GM19438 (cell line): ENCODE measurements at regions not wholly inside any gene's neighbourhood (a gene's known extent, or its start where the extent isn't known, plus 50 kb on each side); places are given as distances from the start of the nearest gene placed in this dataset.
"Not testable (repeated sequence)": the region's sequence is repeated elsewhere in the genome, so short reads cannot be mapped to it uniquely, and the experiment has no call there.

ENCODE experiments used
- ATAC-seq: cut with Tn5 transposase; IDR thresholded peaks from one replicate; pipeline ENCODE4 v1.9.1; 2021; ENCODE audit warnings: low read depth; ENCODE audit not compliant: unreplicated experiment

GRCh38 chr6:101102702-101103101 is 221.6 kb upstream of the ASCC3 start:
- ATAC-seq = no peak

- no peak for ATAC-seq
These were observed 227.2 kb upstream of the ASCC3 start for GRCh38 chr6:101108286-101108685.

DNA sequence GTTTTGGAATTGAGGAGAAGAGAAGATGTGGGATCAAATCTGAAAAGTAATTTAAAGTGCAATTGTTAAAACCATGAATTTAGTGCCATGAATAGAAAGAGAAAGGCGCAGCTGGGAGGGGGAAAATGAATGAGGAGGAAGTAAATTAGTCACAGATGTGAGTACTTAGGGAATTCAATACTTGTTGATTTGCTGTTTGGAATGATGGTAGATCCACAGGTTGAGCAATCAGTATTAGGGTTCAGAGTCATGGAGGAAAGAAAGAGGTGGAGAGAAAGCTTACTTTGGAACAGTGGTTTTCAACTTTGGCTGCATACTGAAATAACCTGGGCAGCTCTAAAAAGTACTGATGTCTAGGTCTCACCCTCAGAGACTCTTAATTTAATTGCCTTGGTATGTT is 229.7 kb upstream of the ASCC3 start:
- no peak for ATAC-seq

GRCh38 chr6:101113468-101114260 is 232.5 kb upstream of the ASCC3 start:
- no peak for ATAC-seq

DNA sequence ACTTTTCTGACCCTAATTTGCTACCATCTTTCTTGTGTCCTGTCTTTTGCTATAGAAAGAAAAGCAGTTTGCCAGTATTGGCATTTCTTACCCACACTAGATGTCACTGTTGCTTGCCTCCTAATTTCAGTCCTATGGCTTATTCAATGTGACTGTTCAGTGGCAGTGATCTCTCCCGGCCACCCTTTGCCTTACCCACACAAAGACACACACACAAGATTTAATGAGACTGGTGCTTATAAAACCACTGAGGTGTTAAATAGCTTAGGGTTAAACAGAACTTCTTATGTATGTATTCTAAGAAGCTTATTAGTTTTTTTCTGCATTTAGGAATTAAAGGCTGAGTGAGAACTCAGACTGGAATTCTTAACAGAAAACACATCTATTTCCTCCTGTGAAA is 233.6 kb upstream of the ASCC3 start:
- peak; percentile 80 for ATAC-seq

DNA sequence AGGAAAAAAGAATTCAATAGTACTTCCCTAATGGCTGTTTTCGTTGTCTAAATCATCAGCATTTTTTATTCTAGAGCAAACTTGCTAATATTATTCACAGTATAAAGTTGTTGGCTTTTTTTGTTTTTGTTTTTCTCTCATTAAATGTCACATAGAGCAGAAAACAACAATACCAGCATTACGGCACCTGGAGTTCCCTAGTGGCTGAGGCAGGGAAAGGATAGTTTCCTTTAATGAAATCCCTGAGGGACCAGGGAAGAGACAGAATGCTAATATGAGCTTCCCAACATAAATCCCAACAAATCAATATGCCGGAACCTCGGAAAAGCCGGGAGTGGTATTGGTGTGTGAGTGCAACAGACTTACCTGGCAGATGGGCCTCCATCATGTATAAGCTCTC is 235.2 kb upstream of the ASCC3 start:
- ATAC-seq = no peak

- no peak for ATAC-seq
These were observed 236.4 kb upstream of the ASCC3 start for GRCh38 chr6:101117393-101118135.

DNA sequence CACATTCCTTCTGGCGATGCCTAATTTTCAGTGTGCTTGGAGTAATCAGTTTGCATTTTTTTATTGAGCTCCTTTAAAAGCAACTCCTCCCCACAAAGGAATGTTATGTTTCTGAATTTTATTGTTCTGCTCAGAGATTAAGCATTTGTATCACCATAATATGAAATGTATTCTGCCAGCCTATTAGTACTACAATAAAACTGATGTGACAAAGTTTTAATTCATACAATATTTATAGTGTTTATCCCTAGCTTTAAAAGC is 236.9 kb upstream of the ASCC3 start:
- ATAC-seq = no peak

- ATAC-seq = no peak
These were observed 239.6 kb upstream of the ASCC3 start for GRCh38 chr6:101120747-101121146.

DNA sequence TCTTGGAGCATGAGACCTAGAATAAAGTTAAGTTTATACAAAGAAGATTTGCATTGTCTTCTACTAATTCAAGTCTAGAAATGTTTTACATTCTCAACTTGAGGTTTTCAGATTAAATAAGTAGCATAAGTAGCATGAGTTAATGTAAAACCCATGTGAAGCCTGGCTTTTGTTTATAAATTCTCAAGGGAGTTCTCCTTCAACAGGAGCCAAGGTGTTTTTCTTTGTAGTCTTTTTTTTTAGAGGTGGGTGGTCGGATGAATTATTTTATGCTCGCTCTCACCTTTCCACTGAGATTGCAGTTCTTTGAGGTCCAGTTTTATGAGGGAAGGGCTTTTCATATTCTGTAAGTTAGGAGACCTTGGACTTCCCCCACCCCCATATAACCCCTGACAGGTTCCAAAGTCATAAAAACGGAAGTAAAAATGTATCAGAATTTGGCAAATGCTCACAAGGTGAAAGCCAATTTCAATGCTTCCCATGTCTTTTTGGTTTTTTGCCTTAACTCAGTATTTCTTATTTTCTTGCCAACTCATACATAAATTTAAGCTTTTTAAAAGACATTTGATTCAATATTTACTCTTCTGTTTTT is 244.3 kb upstream of the ASCC3 start:
- ATAC-seq = no peak

DNA sequence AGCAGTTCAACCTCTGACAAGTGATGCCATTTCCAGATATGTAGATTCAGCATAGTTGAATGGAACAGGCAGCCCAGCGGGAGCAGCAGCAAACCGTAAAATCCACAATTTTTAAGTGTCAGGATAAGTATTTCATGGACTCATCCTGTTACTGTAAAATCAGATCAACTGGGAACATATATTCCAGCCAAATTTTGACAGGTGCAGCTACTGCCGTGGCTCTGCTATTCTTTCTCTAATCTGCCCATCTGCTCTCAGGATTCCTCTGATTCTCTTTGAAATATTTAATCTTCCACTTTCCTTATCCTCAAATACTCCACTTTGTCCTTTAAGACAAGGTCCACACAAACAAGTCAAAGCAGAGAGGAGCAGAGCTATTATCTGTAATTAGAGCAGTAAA is 245.4 kb upstream of the ASCC3 start:
- no peak for ATAC-seq

- no peak for ATAC-seq
These were observed 248.7 kb upstream of the ASCC3 start for GRCh38 chr6:101129851-101130250.

GRCh38 chr6:101146389-101146788 is 247.1 kb upstream of the GRIK2 start:
- no peak for ATAC-seq

GRCh38 chr6:101150226-101150625 is 243.3 kb upstream of the GRIK2 start:
- ATAC-seq = no peak

- ATAC-seq = not testable (repeated sequence)
These were observed 235.9 kb upstream of the GRIK2 start for GRCh38 chr6:101157638-101158037.

- no peak for ATAC-seq
These were observed 229.9 kb upstream of the GRIK2 start for GRCh38 chr6:101163611-101164010.

GRCh38 chr6:101167638-101168037 is 225.9 kb upstream of the GRIK2 start:
- ATAC-seq = no peak

DNA sequence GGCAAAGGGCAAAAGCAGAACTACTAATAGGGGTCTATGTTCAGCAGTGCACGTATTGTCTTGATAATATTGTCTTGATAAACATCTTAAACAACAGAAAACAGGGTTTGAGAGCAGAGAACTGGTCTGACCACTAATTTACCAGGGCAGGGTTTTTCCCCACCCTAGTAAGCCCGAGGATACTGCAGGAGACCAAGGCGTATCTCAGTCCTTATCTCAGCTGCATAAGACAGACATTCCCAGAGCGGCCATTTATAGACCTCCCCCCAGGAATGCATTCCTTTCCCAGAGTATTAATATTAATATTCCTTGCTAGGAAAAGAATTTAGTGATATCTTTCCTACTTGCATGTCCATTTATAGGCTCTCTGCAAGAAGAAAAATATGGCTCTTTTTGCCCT is 222.5 kb upstream of the GRIK2 start:
- not testable (repeated sequence) for ATAC-seq

GRCh38 chr6:101178748-101179147 is 214.8 kb upstream of the GRIK2 start:
- ATAC-seq = no peak

GRCh38 chr6:101181006-101181405 is 212.5 kb upstream of the GRIK2 start:
- no peak for ATAC-seq

- not testable (repeated sequence) for ATAC-seq
These were observed 205.2 kb upstream of the GRIK2 start for GRCh38 chr6:101188285-101188798.

- no peak for ATAC-seq
These were observed 197.9 kb upstream of the GRIK2 start for GRCh38 chr6:101195588-101195987.
